ENCODE measurements at regions not wholly inside any gene's neighbourhood (a gene's known extent, or its start where the extent isn't known, plus 50 kb on each side); places are given as distances from the start of the nearest gene placed in this dataset.

GRCh38 chr5:106720367-106720766, 950.4 kb downstream of the EFNA5 start:
- peaks cover 0 to 3% of the 10 kb centered on the region in 2 donors for H3K9me3 Mint-ChIP-seq
- no peak overlapping the region for H3K4me3 Mint-ChIP-seq
- no peak for DNase-seq
- Histone ChIP-seq H3K4me3 (ENCODE audit: low read length) (no peak overlapping the region), H3K9me3 (ENCODE audit: control insufficient read depth, insufficient read depth, low read length) (no peaks in the 10 kb centered on the region), H3K27me3 (ENCODE audit: control insufficient read depth, insufficient read depth, low read length) (no peaks in the 10 kb centered on the region), H3K36me3 (ENCODE audit: control insufficient read depth, insufficient read depth, low read length) (no peaks in the 10 kb centered on the region), H3K4me1 (ENCODE audit: control insufficient read depth, insufficient read depth, low read length) (no peaks in the 10 kb centered on the region), H3K27ac (ENCODE audit: low read length) (no peak overlapping the region)
- no peak for TF ChIP-seq CTCF (IDR thresholded peaks at IDR 0.05)
- H3K36me3 Mint-ChIP-seq, result no peaks in the 10 kb centered on the region
- no peak for ATAC-seq
- H3K4me1 Mint-ChIP-seq, result no peaks in the 10 kb centered on the region
- H3K27me3 Mint-ChIP-seq (ENCODE audit: low read depth in 2 of 2), result no peaks in the 10 kb centered on the region
- 100% methylated on average over 2 of the region's 3 CpGs for WGBS (ENCODE audit: insufficient coverage)
- intact Hi-C loops (cut with micrococcal nuclease), result no loop called here
- H3K27ac Mint-ChIP-seq, result no peak overlapping the region

GRCh38 chr5:106699796-106700195, 970.9 kb downstream of the EFNA5 start:
- H3K36me3 Mint-ChIP-seq, result no peaks in the 10 kb centered on the region
- Histone ChIP-seq H3K9me3 (ENCODE audit: control insufficient read depth, insufficient read depth, low read length) (no peaks in the 10 kb centered on the region), H3K27ac (ENCODE audit: low read length) (no peak overlapping the region), H3K4me1 (ENCODE audit: control insufficient read depth, insufficient read depth, low read length) (no peaks in the 10 kb centered on the region), H3K27me3 (ENCODE audit: control insufficient read depth, insufficient read depth, low read length) (no peaks in the 10 kb centered on the region), H3K4me3 (ENCODE audit: low read length) (no peak overlapping the region), H3K36me3 (ENCODE audit: control insufficient read depth, insufficient read depth, low read length) (no peaks in the 10 kb centered on the region)
- H3K4me1 Mint-ChIP-seq, result no peaks in the 10 kb centered on the region
- ATAC-seq (no peak), DNase-seq (no peak)
- H3K9me3 Mint-ChIP-seq, result peaks cover 3 to 4% of the 10 kb centered on the region in 2 donors
- 75% methylated on average over 1 of the region's 1 CpG for WGBS (ENCODE audit: insufficient coverage)
- no peaks in the 10 kb centered on the region for H3K27me3 Mint-ChIP-seq (ENCODE audit: low read depth in 2 of 2)
- intact Hi-C loops (cut with micrococcal nuclease), result no loop called here
- no peak overlapping the region for H3K27ac Mint-ChIP-seq
- H3K4me3 Mint-ChIP-seq, result no peak overlapping the region
- TF ChIP-seq CTCF (IDR thresholded peaks at IDR 0.05), result no peak

GRCh38 chr5:106699198-106699597, 971.5 kb downstream of the EFNA5 start:
- DNase-seq, result no peak
- H3K27ac ChIP-seq (ENCODE audit: low read length), result no peak overlapping the region
- H3K4me1 ChIP-seq (ENCODE audit: control insufficient read depth, insufficient read depth, low read length), result no peaks in the 10 kb centered on the region
- Mint-ChIP-seq H3K4me1 (no peaks in the 10 kb centered on the region), H3K27ac (no peak overlapping the region), H3K4me3 (no peak overlapping the region), H3K27me3 (ENCODE audit: low read depth in 2 of 2) (no peaks in the 10 kb centered on the region), H3K9me3 (peaks cover 3 to 4% of the 10 kb centered on the region in 2 donors), H3K36me3 (no peaks in the 10 kb centered on the region)
- 65% methylated on average over 6 of the region's 6 CpGs for WGBS (ENCODE audit: insufficient coverage)
- TF ChIP-seq CTCF (IDR thresholded peaks at IDR 0.05), result no peak
- no peak for ATAC-seq
- H3K27me3 ChIP-seq (ENCODE audit: control insufficient read depth, insufficient read depth, low read length), result no peaks in the 10 kb centered on the region
- no peaks in the 10 kb centered on the region for H3K36me3 ChIP-seq (ENCODE audit: control insufficient read depth, insufficient read depth, low read length)
- H3K9me3 ChIP-seq (ENCODE audit: control insufficient read depth, insufficient read depth, low read length), result no peaks in the 10 kb centered on the region
- intact Hi-C loops (cut with micrococcal nuclease), result no loop called here
- H3K4me3 ChIP-seq (ENCODE audit: low read length), result no peak overlapping the region

GRCh38 chr5:106698169-106698568, 972.6 kb downstream of the EFNA5 start:
- Histone ChIP-seq H3K4me1 (ENCODE audit: control insufficient read depth, insufficient read depth, low read length) (no peaks in the 10 kb centered on the region), H3K9me3 (ENCODE audit: control insufficient read depth, insufficient read depth, low read length) (no peaks in the 10 kb centered on the region), H3K27ac (ENCODE audit: low read length) (no peak overlapping the region), H3K4me3 (ENCODE audit: low read length) (no peak overlapping the region), H3K27me3 (ENCODE audit: control insufficient read depth, insufficient read depth, low read length) (no peaks in the 10 kb centered on the region), H3K36me3 (ENCODE audit: control insufficient read depth, insufficient read depth, low read length) (no peaks in the 10 kb centered on the region)
- intact Hi-C loops (cut with micrococcal nuclease), result no loop called here
- peaks cover 3 to 4% of the 10 kb centered on the region in 2 donors for H3K9me3 Mint-ChIP-seq
- DNase-seq, result no peak
- no peaks in the 10 kb centered on the region for H3K36me3 Mint-ChIP-seq
- no peak for TF ChIP-seq CTCF (IDR thresholded peaks at IDR 0.05)
- no peak for ATAC-seq
- H3K27ac Mint-ChIP-seq, result no peak overlapping the region
- whole genome bisulfite sequencing (ENCODE audit: insufficient coverage), result 89% methylated on average over 5 of the region's 5 CpGs
- no peaks in the 10 kb centered on the region for H3K27me3 Mint-ChIP-seq (ENCODE audit: low read depth in 2 of 2)
- no peak overlapping the region for H3K4me3 Mint-ChIP-seq
- no peaks in the 10 kb centered on the region for H3K4me1 Mint-ChIP-seq

Measured in natural killer cell (primary cell).